ENCODE measurements at regions not wholly inside any gene's neighbourhood (a gene's known extent, or its start where the extent isn't known, plus 50 kb on each side); places are given as distances from the start of the nearest gene placed in this dataset.

DNA sequence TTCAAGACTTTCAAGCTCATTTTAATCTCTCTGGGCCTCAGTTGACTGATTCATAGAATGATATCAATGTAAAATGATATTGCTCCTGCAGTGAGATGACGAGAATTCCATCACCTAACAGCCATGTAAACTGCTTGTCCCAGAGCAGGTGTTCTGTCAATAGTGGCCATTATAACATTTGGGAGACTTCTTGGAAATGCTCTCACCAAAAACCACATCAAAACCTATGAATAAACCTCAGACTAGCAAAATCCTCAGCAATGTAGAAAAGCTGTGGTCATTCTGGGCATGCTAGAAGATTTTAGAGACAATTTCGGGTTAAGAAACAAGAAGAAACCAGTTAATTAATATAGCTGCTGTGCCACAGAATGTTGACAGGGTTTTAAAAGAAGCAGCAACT, 225.4 kb downstream of the FRK start:
- no peaks in the 10 kb centered on the region for H3K27me3 ChIP-seq (replicated peaks in 1 of 2; ENCODE audit: control insufficient read depth in 2 of 2, insufficient read depth in 2 of 2, low read length in 1 of 2)
- intact Hi-C loops (cut with micrococcal nuclease; ENCODE audit: unreplicated experiment), result loop anchor here (10.0 kb wide), 1 partner anchor 1121 kb away; no protein-coding TSS in a partner anchor
- WGBS (ENCODE audit: insufficient coverage, insufficient replicate concordance, low lambda C conversion rate, missing lambda C conversion rate), result 0% methylated on average over 2 of the region's 2 CpGs
- RAD21 ChIA-PET (ENCODE audit: unreplicated experiment), result no interaction called here
- CTCF ChIA-PET, result no interaction called here
- ATAC-seq (no peak), FAIRE-seq (no peak), DNase-seq (ENCODE audit: low read depth, low spot score) (no peak)
- no peak overlapping the region for H2AFZ ChIP-seq (ENCODE audit: control insufficient read depth, low read depth, low read length)
- H3K79me2 ChIP-seq (ENCODE audit: control insufficient read depth, insufficient read depth, low read length), result no peaks in the 10 kb centered on the region
- in situ Hi-C loops (cut with MboI), result no loop called here
- BruUV-seq (replicated peaks), result no TSS peak
- no peak overlapping the region for H3K9ac ChIP-seq (ENCODE audit: control insufficient read depth, insufficient read depth, low read length)
- POLR2A ChIA-PET, result no interaction called here
- no peak overlapping the region for H3K27ac ChIP-seq (ENCODE audit: control insufficient read depth, insufficient read depth)
- no peaks in the 10 kb centered on the region for H4K20me1 ChIP-seq (ENCODE audit: control insufficient read depth, insufficient read depth)
- no peaks in the 10 kb centered on the region for H3K36me3 ChIP-seq (ENCODE audit: control insufficient read depth in 2 of 2, insufficient read depth in 2 of 2, low read length in 1 of 2)
- no peaks in the 10 kb centered on the region for H3K9me3 ChIP-seq (replicated peaks; ENCODE audit: control insufficient read depth, insufficient read depth, low read length)
- no peaks in the 10 kb centered on the region for H3K4me1 ChIP-seq (ENCODE audit: control insufficient read depth, insufficient read depth, low read length)
- H3K4me3 ChIP-seq, result no peak overlapping the region
- SMC1A ChIA-PET (ENCODE audit: uncharacterized antibody, unreplicated experiment), result no interaction called here
- no peak overlapping the region for H3K4me2 ChIP-seq (ENCODE audit: control insufficient read depth, insufficient read depth)
- TF ChIP-seq ZNF207 (IDR thresholded peaks at IDR 0.05; ENCODE audit: borderline replicate concordance) (no peak), EED (IDR thresholded peaks at IDR 0.05; ENCODE audit: low read depth) (no peak), MYB (IDR thresholded peaks at IDR 0.05; ENCODE audit: borderline replicate concordance, low read depth, low read length) (no peak), SMAD5 (IDR thresholded peaks at IDR 0.05; ENCODE audit: low read depth) (no peak), BCL11A (IDR thresholded peaks at IDR 0.05; ENCODE audit: low read depth, low read length) (no peak), ZNF24 (IDR thresholded peaks at IDR 0.05) (no peak), TARDBP (IDR thresholded peaks at IDR 0.05; ENCODE audit: borderline replicate concordance) (no peak), POLR2AphosphoS2 (IDR thresholded peaks at IDR 0.05; ENCODE audit: low read depth, low read length) (no peak), ZSCAN29 (IDR thresholded peaks at IDR 0.05) (no peak), EGR1 (IDR thresholded peaks at IDR 0.05; ENCODE audit: borderline replicate concordance in 1 of 2, low read depth in 2 of 2, low read length in 2 of 2) (no peak), IKZF1 (conservative IDR thresholded peaks at IDR 0.05) (no peak), PAX8 (IDR thresholded peaks at IDR 0.05) (no peak), KAT2A (conservative IDR thresholded peaks at IDR 0.05; ENCODE audit: control insufficient read depth, low read depth, low read length) (no peak)
- TF ChIP-seq, protein P1, sequence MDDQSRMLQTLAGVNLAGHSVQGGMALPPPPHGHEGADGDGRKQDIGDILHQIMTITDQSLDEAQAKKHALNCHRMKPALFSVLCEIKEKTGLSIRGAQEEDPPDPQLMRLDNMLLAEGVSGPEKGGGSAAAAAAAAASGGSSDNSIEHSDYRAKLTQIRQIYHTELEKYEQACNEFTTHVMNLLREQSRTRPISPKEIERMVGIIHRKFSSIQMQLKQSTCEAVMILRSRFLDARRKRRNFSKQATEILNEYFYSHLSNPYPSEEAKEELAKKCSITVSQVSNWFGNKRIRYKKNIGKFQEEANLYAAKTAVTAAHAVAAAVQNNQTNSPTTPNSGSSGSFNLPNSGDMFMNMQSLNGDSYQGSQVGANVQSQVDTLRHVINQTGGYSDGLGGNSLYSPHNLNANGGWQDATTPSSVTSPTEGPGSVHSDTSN (IDR thresholded peaks at IDR 0.05; ENCODE audit: insufficient replicate concordance, low read depth, low read length), result no peak
- TF ChIP-seq, protein P2, sequence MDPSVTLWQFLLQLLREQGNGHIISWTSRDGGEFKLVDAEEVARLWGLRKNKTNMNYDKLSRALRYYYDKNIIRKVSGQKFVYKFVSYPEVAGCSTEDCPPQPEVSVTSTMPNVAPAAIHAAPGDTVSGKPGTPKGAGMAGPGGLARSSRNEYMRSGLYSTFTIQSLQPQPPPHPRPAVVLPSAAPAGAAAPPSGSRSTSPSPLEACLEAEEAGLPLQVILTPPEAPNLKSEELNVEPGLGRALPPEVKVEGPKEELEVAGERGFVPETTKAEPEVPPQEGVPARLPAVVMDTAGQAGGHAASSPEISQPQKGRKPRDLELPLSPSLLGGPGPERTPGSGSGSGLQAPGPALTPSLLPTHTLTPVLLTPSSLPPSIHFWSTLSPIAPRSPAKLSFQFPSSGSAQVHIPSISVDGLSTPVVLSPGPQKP (IDR thresholded peaks at IDR 0.05; ENCODE audit: low read depth, low read length), result no peak
- TF ChIP-seq, protein P3, sequence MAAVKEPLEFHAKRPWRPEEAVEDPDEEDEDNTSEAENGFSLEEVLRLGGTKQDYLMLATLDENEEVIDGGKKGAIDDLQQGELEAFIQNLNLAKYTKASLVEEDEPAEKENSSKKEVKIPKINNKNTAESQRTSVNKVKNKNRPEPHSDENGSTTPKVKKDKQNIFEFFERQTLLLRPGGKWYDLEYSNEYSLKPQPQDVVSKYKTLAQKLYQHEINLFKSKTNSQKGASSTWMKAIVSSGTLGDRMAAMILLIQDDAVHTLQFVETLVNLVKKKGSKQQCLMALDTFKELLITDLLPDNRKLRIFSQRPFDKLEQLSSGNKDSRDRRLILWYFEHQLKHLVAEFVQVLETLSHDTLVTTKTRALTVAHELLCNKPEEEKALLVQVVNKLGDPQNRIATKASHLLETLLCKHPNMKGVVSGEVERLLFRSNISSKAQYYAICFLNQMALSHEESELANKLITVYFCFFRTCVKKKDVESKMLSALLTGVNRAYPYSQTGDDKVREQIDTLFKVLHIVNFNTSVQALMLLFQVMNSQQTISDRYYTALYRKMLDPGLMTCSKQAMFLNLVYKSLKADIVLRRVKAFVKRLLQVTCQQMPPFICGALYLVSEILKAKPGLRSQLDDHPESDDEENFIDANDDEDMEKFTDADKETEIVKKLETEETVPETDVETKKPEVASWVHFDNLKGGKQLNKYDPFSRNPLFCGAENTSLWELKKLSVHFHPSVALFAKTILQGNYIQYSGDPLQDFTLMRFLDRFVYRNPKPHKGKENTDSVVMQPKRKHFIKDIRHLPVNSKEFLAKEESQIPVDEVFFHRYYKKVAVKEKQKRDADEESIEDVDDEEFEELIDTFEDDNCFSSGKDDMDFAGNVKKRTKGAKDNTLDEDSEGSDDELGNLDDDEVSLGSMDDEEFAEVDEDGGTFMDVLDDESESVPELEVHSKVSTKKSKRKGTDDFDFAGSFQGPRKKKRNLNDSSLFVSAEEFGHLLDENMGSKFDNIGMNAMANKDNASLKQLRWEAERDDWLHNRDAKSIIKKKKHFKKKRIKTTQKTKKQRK (IDR thresholded peaks at IDR 0.05; ENCODE audit: low read depth, low read length), result no peak
- TF ChIP-seq, protein P4, sequence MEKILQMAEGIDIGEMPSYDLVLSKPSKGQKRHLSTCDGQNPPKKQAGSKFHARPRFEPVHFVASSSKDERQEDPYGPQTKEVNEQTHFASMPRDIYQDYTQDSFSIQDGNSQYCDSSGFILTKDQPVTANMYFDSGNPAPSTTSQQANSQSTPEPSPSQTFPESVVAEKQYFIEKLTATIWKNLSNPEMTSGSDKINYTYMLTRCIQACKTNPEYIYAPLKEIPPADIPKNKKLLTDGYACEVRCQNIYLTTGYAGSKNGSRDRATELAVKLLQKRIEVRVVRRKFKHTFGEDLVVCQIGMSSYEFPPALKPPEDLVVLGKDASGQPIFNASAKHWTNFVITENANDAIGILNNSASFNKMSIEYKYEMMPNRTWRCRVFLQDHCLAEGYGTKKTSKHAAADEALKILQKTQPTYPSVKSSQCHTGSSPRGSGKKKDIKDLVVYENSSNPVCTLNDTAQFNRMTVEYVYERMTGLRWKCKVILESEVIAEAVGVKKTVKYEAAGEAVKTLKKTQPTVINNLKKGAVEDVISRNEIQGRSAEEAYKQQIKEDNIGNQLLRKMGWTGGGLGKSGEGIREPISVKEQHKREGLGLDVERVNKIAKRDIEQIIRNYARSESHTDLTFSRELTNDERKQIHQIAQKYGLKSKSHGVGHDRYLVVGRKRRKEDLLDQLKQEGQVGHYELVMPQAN (conservative IDR thresholded peaks at IDR 0.05), result no peak
- TF ChIP-seq, protein P5, sequence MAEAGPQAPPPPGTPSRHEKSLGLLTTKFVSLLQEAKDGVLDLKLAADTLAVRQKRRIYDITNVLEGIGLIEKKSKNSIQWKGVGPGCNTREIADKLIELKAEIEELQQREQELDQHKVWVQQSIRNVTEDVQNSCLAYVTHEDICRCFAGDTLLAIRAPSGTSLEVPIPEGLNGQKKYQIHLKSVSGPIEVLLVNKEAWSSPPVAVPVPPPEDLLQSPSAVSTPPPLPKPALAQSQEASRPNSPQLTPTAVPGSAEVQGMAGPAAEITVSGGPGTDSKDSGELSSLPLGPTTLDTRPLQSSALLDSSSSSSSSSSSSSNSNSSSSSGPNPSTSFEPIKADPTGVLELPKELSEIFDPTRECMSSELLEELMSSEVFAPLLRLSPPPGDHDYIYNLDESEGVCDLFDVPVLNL (IDR thresholded peaks at IDR 0.05; ENCODE audit: low read depth, low read length), result no peak
